Lower leg skin (tissue), 3 donors: ENCODE measurements at regions not wholly inside any gene's neighbourhood (a gene's known extent, or its start where the extent isn't known, plus 50 kb on each side); places are given as distances from the start of the nearest gene placed in this dataset.

Experiments
- CTCF ChIP-seq, 3 donors: fragments of 450-650 bp; IDR thresholded peaks; one replicate each; pipeline ENCODE4 v1.5.1; 2016; ENCODE audit warnings: antibody characterized with exemption in 3 of 3, mild to moderate bottlenecking in 3 of 3, moderate library complexity in 2 of 3
- POLR2A ChIP-seq, 2 donors: fragments of 450-650 bp; IDR thresholded peaks; one replicate each; pipeline ENCODE4 v1.6.1; 2016 to 2017; ENCODE audit warnings: antibody characterized with exemption in 2 of 2, mild to moderate bottlenecking in 1 of 2, moderate library complexity in 1 of 2

GRCh38 chr12:107336695-107337094 lies 243.3 kb upstream of the CRY1 start:
- TF ChIP-seq CTCF (IDR thresholded peaks at IDR 0.05) (no peak), POLR2A (IDR thresholded peaks at IDR 0.05) (no peak)
